CD4-positive, alpha-beta T cell treated with Interleukin-6 for 4 hours (primary cell): ENCODE measurements at regions not wholly inside any gene's neighbourhood (a gene's known extent, or its start where the extent isn't known, plus 50 kb on each side); places are given as distances from the start of the nearest gene placed in this dataset.

Source experiments
- DNase-seq: peaks from one replicate; pipeline ENCODE4 v3.0.0-alpha.2; 2020; ENCODE audit warnings: mixed read lengths

DNA sequence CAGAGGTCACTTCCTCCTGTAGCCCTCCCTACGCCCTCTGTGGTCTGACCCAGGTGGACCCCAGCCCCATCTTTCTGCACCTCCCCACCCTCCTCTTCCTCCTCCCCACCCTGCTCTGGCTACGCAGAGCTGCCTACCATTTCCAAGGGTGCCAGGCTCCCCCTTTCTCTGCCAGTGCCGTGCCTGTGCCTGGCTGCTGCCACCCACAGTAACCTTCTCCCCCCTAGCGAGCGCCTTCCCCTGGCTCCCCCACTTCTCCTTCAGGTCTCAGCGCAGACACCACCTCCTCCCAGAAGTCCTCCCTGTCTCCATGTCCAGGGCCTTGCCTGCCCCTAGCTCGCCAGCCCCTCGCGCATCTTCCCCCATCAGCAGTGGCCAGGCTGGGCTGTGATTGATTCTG lies 471.5 kb downstream of the PTPRU start:
- no peak for DNase-seq

DNA sequence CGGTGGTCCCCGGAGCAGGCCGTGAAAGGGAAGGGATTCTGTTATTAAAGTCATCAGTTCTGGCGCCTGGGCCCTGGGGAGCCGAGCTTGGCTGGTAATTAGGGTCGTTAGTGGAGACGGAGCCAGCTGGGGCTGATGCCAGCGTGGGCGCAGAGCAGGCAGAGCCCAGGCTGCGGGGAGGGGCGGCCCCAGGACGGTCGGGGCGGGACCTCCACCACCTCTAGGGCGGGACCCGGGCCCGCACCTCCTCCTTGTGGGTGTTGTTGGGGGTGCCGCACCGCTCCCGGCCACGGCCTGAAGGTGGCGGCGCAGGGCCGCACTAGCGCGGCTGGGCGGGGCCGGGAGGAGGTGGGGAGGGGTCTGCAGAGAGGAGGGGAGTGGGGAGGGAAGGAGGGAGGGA lies 470.6 kb downstream of the PTPRU start:
- DNase-seq: no peak

DNA sequence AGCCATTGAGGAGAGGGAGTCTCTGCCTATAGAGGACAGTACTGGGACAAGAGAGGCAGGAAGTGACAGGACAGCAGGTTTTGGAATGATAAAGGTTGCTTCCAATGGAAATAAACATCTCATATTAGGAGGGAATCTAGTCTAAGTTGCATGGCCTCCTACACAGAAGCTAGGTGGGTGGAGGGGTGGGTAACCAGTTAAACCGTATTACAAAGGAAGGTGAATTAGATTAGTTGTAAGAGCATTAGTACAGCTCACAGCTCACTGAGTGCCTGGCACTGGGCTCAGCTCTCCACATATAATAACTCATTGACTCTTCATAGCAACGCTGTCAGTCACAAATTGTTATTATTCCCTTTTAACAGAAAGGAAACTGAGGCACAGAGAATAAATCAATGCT lies 468.1 kb downstream of the PTPRU start:
- DNase-seq: no peak

GRCh38 chr1:29703596-29704370 lies 467.5 kb downstream of the PTPRU start:
- DNase-seq: no peak

- DNase-seq: no peak
Measured at GRCh38 chr1:29700491-29700890, 464.2 kb downstream of the PTPRU start.

DNA sequence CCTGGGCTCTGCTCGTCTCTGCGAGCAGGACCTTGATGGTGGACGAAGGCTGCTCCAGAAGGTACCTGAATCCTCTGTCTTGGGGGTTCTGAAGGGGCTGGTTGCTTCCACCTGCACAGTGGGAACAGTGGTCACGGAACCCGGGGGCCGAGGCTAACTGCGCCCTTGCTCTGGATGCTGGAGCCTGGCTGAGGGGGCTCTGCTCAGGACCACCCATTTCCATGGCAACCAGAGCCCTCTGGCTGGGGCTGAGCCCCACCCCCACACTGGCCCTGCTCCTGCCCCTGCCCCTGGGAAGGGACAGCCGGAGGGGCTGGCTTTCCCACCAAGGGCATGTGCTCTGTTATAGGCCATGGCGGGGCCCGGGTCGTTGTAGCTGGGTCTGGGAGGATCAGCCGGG lies 462.3 kb downstream of the PTPRU start:
- no peak for DNase-seq

- no peak for DNase-seq
Measured at GRCh38 chr1:29698033-29698432, 461.7 kb downstream of the PTPRU start.

- DNase-seq: no peak
Measured at GRCh38 chr1:29697391-29697780, 461.1 kb downstream of the PTPRU start.

- DNase-seq: no peak
Measured at GRCh38 chr1:29696656-29697390, 460.5 kb downstream of the PTPRU start.

DNA sequence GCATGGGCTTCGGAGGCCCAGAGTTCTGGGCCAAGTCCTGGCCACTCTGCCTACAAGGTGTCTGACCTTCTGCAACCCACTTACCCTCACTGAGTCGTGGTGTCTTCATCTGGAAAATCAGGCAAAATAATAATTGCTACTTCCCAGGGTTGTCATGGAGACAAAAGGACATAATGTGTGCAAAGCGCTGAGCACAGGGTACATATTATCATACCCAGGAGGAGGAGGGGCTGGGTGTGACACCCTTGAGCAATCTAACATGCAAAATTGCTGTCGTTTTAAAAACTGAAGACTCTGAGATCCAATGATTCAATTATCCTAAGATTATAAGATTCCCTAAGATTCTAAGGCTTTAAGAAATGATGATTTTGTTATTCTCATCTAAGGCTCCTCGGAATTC lies 459.5 kb downstream of the PTPRU start:
- no peak for DNase-seq

DNA sequence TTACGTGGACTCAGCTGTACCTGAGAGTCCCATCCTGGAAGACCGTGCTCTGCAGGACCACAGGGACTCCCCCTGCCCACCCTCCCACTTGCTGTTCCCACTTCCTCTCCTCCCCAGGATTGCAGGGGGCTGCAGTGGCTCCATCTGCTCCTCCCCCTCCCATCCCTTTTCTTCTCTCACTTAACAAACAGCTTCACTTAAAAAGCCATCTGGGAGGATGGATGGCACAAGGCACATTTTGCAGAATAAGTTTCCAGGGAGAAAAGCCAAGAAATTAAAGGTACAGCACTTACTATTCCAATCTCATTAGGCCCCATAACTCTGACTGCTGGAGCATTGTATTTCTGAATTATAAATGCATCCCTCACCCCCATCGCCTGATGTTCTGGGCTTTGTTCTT lies 458.7 kb downstream of the PTPRU start:
- no peak for DNase-seq

DNA sequence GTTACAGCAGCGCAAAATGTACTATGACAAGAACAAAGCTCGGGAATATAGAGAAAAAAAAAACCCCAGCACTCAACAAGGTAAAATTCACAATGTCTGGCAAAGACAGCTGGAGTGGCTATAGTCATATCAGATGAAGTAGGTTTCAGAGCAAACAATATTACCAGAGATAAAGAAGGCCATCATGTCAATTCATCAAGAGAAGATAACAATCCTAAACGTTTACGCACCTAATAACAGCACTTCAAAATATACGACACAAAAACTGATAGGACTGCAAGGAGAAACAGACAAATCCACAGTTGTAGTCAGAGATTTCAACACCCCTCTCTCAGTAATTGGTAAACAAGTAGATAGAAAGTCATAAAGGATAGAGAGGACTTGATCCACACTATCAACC lies 455.2 kb downstream of the PTPRU start:
- DNase-seq: no peak

DNA sequence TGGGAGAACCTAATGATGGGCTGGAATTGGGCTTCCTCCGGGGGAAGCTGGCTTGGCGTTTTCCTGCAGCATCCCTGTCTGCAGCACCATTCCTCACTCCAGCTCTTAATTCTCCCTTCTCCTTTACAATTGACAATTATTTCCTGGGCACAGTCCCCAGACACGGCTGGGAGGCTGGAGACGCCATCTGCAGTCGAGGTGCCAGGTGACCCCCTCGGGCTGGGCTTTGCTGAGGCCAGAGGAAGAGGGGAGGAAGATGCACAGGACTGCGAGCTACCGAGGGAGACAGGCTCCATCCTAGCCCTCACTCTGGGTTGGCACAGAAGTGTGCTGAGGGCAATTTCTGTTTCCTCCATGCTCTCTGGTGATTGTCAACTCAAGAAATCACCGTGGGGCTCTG lies 453.8 kb downstream of the PTPRU start:
- DNase-seq: no peak

GRCh38 chr1:29689372-29690030 lies 453.2 kb downstream of the PTPRU start:
- DNase-seq: no peak

DNA sequence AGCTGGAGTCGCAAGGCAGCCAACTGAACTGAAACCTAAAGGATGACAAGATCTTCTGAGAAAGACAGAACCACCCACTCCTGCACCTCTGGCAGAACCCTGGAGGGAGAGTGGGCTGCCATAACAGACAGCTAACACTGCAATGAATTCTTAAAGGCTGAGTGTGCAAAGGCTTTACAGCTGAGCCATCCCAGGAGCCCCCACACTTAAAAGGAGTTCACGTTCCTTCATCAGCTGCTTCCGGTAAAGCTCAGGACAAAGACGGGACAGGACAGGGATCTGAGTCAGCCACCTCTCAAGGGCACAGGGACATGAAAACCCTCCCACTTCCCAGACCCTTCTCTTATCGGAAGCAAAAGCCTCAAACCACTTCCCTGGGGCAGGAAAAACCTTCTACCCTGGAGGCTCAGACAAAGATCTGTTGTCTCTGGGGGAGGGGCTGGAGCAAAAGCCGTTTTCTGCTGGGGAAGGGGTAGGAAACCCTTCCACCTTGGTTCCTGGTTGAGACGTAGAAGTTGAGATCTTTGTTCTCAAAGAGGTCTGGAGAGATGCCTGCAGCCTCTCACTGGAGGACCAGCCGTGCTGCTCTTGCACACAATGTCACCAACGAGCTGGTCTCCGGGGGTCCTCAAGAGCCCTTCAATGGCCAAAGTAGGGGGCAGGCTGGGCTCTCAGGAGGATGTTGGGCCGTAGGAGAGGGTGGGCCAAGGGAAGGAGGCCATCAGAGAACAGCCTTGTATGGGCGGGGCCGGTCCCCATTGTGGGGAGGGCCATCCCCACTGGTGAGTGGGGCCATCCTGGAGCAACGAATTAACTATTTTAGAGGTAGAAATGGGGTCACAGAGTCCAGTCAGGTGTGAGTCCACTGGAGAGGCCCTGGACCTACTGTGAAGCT lies 452.4 kb downstream of the PTPRU start:
- DNase-seq: no peak

DNA sequence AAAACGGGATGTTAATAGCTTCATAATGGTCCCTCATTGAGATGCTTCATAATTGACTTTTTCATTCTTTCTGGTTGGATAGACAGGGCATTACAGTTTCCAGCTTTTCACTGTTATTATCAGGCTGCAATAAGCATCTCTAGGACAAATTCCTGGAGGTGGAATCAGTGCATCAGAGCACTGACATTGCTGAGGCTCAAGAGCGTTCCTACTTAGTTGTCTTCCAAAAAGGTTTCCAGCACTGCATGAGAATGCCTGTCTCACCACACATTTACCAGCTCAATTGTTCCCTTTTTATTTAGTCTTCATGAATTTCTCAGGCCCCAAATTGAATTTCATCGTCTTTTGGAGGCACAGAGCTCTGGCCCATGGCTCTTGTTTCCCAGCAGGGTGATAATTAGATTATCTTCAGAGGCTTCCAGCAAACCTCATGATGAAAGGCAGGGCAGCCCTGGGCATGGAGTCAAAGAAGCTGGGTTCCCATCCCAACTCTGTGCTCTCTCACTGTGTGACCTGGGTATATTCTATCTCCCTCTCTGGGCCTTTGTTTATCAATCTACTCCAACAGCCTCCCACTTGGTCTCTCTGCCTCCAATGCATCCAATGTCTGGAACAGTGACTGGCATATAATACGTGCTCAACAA lies 451.4 kb downstream of the PTPRU start:
- DNase-seq: no peak

GRCh38 chr1:29687166-29687565 lies 450.8 kb downstream of the PTPRU start:
- no peak for DNase-seq

DNA sequence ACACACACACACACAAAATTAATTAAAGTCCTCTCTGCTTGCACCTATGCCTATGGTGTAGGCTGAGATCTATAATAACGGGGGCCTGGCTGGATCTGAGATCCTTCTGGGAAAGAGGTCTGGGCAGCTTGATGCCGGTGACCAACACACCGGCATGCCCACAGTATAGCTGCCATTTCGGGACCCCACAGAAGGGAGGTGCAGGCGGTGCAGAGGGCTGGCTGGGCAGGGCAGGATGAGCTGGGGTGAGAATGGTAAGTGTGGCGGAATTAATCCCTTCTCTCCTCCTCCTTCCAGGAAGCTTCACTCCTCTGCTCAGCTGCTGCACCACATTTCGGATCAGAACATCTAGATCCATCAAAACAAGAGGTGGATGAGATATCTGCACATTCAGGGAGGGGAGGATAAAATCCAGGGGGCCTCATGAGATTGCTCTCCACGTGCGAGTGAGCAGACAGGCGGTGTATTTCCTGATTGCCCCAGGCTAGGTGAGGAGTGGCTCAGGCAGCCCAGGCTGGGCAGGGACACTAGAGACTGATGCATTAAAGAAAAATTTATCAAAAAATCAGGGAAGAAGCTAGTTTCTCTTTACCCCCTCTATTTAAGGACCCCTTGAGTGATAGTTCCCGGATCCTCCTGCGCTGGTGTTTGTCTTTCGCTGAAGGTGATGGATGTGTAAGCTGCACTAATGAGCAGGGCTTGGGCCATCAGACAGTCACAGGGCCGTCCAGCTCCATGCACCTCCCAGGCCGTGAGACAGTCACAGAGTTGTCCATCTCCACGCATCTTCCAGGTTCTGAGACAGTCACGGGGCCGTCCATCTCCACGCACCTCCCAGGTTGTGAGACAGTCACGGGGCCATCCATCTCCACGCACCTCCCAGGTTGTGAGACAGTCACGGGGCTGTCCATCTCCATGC lies 449.9 kb downstream of the PTPRU start:
- no peak for DNase-seq

DNA sequence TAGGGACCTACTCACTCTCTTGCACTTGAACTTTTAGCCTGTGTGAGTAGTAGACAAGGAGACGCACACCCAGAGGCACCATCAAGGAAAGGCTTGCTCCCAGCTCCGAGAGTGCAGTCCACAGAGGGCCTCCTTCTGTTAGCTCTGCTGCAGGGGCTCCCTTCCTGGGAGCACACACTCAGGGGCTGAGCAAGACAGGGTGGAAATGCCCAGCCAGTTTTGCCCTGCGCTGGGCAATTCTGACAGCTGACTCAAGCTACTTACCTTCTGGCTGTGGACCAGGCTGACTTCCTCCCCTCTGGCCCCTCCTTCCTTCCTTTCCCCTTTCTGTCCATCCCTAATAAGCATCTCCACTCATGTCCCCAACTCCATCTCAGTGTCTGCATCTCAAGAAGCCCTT lies 449.1 kb downstream of the PTPRU start:
- DNase-seq: no peak

DNA sequence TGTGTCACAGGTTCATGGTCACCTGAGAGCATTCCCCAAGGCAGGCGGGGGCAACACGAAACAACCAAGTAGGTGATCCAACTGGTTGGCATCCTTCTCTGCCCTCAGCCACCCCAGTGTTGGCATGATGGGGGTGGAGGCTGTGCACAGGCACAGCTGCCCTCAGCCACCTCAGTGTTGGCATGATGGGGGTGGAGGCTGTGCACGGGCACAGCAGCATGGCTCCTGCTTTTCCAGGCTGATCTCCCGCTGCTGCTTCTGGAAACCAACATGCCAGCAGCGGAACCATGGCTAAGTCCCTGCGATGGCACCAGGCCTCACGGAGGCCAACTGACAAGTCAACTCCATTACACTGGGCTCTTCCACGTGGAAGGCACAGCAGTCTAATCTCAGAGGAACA lies 447.8 kb downstream of the PTPRU start:
- no peak for DNase-seq

GRCh38 chr1:29683472-29683871 lies 447.1 kb downstream of the PTPRU start:
- no peak for DNase-seq
